Neural progenitor cell (in vitro differentiated cells): ENCODE measurements at regions not wholly inside any gene's neighbourhood (a gene's known extent, or its start where the extent isn't known, plus 50 kb on each side); places are given as distances from the start of the nearest gene placed in this dataset.

Source experiments
- DNase-seq: peaks from one replicate; pipeline ENCODE4 v3.0.0-alpha.2; 2016; ENCODE audit warnings: low spot score
- H2AFZ ChIP-seq: fragments of 200-600 bp; sonication (generic); replicated peaks from 2 replicates; pipeline ENCODE4 v1.6.1; 2016; ENCODE audit warnings: antibody characterized with exemption
- H3F3A ChIP-seq: fragments of 200-600 bp; sonication (generic); 2 replicates; pipeline ENCODE4 v1.6.1; 2016; ENCODE audit warnings: antibody characterized with exemption, low read depth
- H3K27ac ChIP-seq: fragments of 200-600 bp; sonication (generic); 2 replicates; pipeline ENCODE4 v1.5.1; 2016; ENCODE audit warnings: mild to moderate bottlenecking
- H3K27me3 ChIP-seq: fragments of 200-600 bp; sonication (generic); 2 replicates; pipeline ENCODE4 v1.6.1; 2016; ENCODE audit warnings: mild to moderate bottlenecking, moderate library complexity
- H3K36me3 ChIP-seq: fragments of 200-600 bp; sonication (generic); 2 replicates; pipeline ENCODE4 v1.5.1; 2016
- H3K4me1 ChIP-seq: fragments of 200-600 bp; sonication (generic); 2 replicates; pipeline ENCODE4 v1.6.1; 2016; ENCODE audit warnings: mixed run types
- H3K4me2 ChIP-seq: fragments of 200-600 bp; sonication (generic); 2 replicates; pipeline ENCODE4 v1.6.1; 2016
- H3K4me3 ChIP-seq: fragments of 200-600 bp; sonication (generic); 2 replicates; pipeline ENCODE4 v1.5.1; 2016
- H3K79me2 ChIP-seq: fragments of 200-600 bp; sonication (generic); 2 replicates; pipeline ENCODE4 v1.6.1; 2016; ENCODE audit warnings: low read depth
- H3K9ac ChIP-seq: fragments of 200-600 bp; sonication (generic); 2 replicates; pipeline ENCODE4 v1.6.1; 2016
- H3K9me3 ChIP-seq: fragments of 200-600 bp; sonication (generic); 2 replicates; pipeline ENCODE4 v1.5.1; 2016; ENCODE audit warnings: low read depth
- H4K20me1 ChIP-seq: fragments of 200-600 bp; sonication (generic); 2 replicates; pipeline ENCODE4 v1.6.1; 2016; ENCODE audit warnings: low read depth
- H3K27ac Mint-ChIP-seq: 3 replicates; pipeline ENCODE4 v1.8.0; 2021; ENCODE audit warnings: mixed read lengths
- H3K27me3 Mint-ChIP-seq: 2 replicates; pipeline ENCODE4 v1.8.0; 2022; ENCODE audit warnings: low read depth, mild to moderate bottlenecking, inconsistent platforms, moderate library complexity, mixed read lengths; ENCODE audit not compliant: insufficient read depth
- H3K36me3 Mint-ChIP-seq: 3 replicates; pipeline ENCODE4 v1.8.0; 2021; ENCODE audit warnings: mixed read lengths
- H3K4me1 Mint-ChIP-seq: 3 replicates; pipeline ENCODE4 v1.8.0; 2021; ENCODE audit warnings: mixed read lengths
- H3K4me3 Mint-ChIP-seq: 3 replicates; pipeline ENCODE4 v1.8.0; 2021; ENCODE audit warnings: mild to moderate bottlenecking, moderate library complexity, mixed read lengths
- H3K9me3 Mint-ChIP-seq: 3 replicates; pipeline ENCODE4 v1.8.0; 2020; ENCODE audit warnings: mixed read lengths
- EZH2 ChIP-seq: fragments of 200-600 bp; sonication (generic); IDR thresholded peaks from 2 replicates; pipeline ENCODE4 v1.6.1; 2017; ENCODE audit warnings: antibody characterized with exemption, mild to moderate bottlenecking, moderate library complexity
- EZH2phosphoT487 ChIP-seq: fragments of 200-600 bp; sonication (generic); IDR thresholded peaks from 2 replicates; pipeline ENCODE4 v1.6.1; 2017; ENCODE audit warnings: antibody characterized with exemption
- TF ChIP-seq, protein P1 (sequence below): fragments of 200-600 bp; sonication (generic); IDR thresholded peaks from 2 replicates; pipeline ENCODE4 v1.5.1; 2017; ENCODE audit warnings: antibody characterized with exemption, mild to moderate bottlenecking

DNA sequence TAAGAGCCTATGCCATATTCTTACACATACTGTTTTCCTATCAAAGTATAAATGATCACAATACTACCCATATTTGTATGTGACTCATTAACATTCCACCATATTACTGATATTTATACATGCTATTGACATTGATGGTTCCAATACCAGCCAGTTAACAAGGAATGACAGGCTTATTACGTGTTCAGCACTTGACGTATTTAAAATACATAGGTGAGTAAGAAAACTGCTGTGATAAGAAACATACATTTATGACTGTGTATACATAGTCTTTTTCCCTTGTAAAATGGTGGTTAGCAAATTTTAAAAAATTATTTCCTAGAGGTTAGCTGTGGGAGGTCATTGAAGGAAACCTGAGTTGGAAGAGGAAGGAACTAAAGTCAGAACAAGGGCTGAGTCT, 81.1 kb upstream of the NEUROD6 start:
- H4K20me1 ChIP-seq, result no peaks in the 10 kb centered on the region
- H3K27ac ChIP-seq, result no peak overlapping the region
- no peaks in the 10 kb centered on the region for H3K27me3 ChIP-seq
- TF ChIP-seq, protein P1, sequence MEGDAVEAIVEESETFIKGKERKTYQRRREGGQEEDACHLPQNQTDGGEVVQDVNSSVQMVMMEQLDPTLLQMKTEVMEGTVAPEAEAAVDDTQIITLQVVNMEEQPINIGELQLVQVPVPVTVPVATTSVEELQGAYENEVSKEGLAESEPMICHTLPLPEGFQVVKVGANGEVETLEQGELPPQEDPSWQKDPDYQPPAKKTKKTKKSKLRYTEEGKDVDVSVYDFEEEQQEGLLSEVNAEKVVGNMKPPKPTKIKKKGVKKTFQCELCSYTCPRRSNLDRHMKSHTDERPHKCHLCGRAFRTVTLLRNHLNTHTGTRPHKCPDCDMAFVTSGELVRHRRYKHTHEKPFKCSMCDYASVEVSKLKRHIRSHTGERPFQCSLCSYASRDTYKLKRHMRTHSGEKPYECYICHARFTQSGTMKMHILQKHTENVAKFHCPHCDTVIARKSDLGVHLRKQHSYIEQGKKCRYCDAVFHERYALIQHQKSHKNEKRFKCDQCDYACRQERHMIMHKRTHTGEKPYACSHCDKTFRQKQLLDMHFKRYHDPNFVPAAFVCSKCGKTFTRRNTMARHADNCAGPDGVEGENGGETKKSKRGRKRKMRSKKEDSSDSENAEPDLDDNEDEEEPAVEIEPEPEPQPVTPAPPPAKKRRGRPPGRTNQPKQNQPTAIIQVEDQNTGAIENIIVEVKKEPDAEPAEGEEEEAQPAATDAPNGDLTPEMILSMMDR, result no peak
- no peak for TF ChIP-seq EZH2phosphoT487
- no peak for TF ChIP-seq EZH2
- DNase-seq, result no peak
- Mint-ChIP-seq H3K36me3 (no peaks in the 10 kb centered on the region), H3K27ac (no peak overlapping the region), H3K27me3 (peaks cover 2% of the 10 kb centered on the region), H3K4me1 (peaks cover 7% of the 10 kb centered on the region), H3K4me3 (no peak overlapping the region), H3K9me3 (no peaks in the 10 kb centered on the region)
- no peak overlapping the region for H3K4me3 ChIP-seq
- no peak overlapping the region for H3K4me2 ChIP-seq
- H3K9ac ChIP-seq, result no peak overlapping the region
- H3K4me1 ChIP-seq, result peaks cover 7% of the 10 kb centered on the region
- no peak overlapping the region for H2AFZ ChIP-seq
- H3K9me3 ChIP-seq, result no peaks in the 10 kb centered on the region
- H3K79me2 ChIP-seq, result no peaks in the 10 kb centered on the region
- no peaks in the 10 kb centered on the region for H3F3A ChIP-seq
- H3K36me3 ChIP-seq, result no peaks in the 10 kb centered on the region

DNA sequence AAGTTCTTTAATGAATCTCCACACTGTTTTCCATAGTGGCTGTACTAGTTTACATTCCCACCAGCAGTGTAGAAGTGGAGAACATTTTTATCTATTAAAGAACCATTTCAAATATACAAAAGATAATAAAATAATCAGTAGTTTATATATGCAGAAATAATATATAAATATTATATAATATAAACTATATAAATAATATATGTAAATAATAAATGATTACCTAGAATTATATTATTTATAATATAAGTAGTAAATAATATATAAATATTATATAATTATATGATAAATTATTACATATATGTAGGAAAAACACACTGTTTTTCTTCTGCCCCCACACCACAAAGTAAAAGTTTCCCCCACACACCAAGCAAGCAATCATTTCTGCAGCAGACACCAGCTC, 83.5 kb upstream of the NEUROD6 start:
- H3K4me1 Mint-ChIP-seq, result peaks cover 7% of the 10 kb centered on the region
- H3K36me3 Mint-ChIP-seq, result no peaks in the 10 kb centered on the region
- Histone ChIP-seq H4K20me1 (no peaks in the 10 kb centered on the region), H2AFZ (no peak overlapping the region), H3K9me3 (no peaks in the 10 kb centered on the region), H3K4me2 (no peak overlapping the region), H3K36me3 (no peaks in the 10 kb centered on the region), H3K27ac (no peak overlapping the region), H3K9ac (no peak overlapping the region), H3K4me1 (peaks cover 7% of the 10 kb centered on the region), H3K4me3 (no peak overlapping the region), H3K27me3 (no peaks in the 10 kb centered on the region), H3K79me2 (no peaks in the 10 kb centered on the region), H3F3A (no peaks in the 10 kb centered on the region)
- DNase-seq, result no peak
- H3K27me3 Mint-ChIP-seq, result peaks cover 2% of the 10 kb centered on the region
- no peaks in the 10 kb centered on the region for H3K9me3 Mint-ChIP-seq
- no peak overlapping the region for H3K27ac Mint-ChIP-seq
- TF ChIP-seq EZH2, result no peak
- TF ChIP-seq EZH2phosphoT487, result no peak
- TF ChIP-seq, protein P1, result no peak
- H3K4me3 Mint-ChIP-seq, result no peak overlapping the region

DNA sequence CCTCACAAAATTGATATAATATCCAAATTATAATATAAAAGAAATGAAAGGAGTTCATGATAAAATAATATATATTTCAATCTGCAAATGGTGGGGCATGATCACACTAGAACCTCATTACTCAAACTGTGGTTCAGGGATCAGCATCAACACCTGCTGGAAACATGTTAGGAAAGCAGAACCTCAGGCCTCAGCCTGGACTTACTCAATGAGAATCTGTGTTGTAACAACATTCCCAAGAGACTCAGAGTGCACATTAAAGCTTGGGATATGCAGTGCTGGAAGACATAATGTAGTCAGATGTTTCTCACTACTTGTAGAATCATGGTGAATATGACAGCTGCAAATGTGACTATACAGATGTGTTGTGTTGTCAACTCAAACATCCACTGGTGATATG, 81.7 kb upstream of the ITPRID1 start:
- Histone ChIP-seq H3K36me3 (no peaks in the 10 kb centered on the region), H3K79me2 (no peaks in the 10 kb centered on the region), H4K20me1 (no peaks in the 10 kb centered on the region), H3K4me1 (peaks cover 4% of the 10 kb centered on the region), H3K9me3 (no peaks in the 10 kb centered on the region), H3K27ac (no peak overlapping the region), H3K9ac (no peak overlapping the region), H2AFZ (no peak overlapping the region), H3K27me3 (no peaks in the 10 kb centered on the region), H3F3A (no peaks in the 10 kb centered on the region), H3K4me3 (no peak overlapping the region), H3K4me2 (no peak overlapping the region)
- Mint-ChIP-seq H3K9me3 (no peaks in the 10 kb centered on the region), H3K36me3 (no peaks in the 10 kb centered on the region), H3K27me3 (no peaks in the 10 kb centered on the region), H3K4me1 (no peaks in the 10 kb centered on the region), H3K4me3 (no peak overlapping the region), H3K27ac (no peak overlapping the region)
- DNase-seq, result no peak
- no peak for TF ChIP-seq EZH2
- TF ChIP-seq, protein P1, result no peak
- no peak for TF ChIP-seq EZH2phosphoT487
